H9 (cell line): ENCODE measurements at regions not wholly inside any gene's neighbourhood (a gene's known extent, or its start where the extent isn't known, plus 50 kb on each side); places are given as distances from the start of the nearest gene placed in this dataset.
"Not testable (repeated sequence)": the region's sequence is repeated elsewhere in the genome, so short reads cannot be mapped to it uniquely, and the experiment has no call there.

Experiments
- DNase-seq: peaks from one replicate; pipeline ENCODE4 v3.0.0-alpha.2; 2017
- H2AFZ ChIP-seq: one replicate; pipeline ENCODE4 v1.6.1; 2013; ENCODE audit warnings: mild to moderate bottlenecking, low read length, control low read depth, moderate library complexity
- H2AK5ac ChIP-seq: 2 replicates; pipeline ENCODE4 v1.6.1; 2013; ENCODE audit warnings: low read length, control low read depth, mixed read lengths; ENCODE audit not compliant: insufficient read length
- H2BK120ac ChIP-seq: one replicate; pipeline ENCODE4 v1.6.1; 2013; ENCODE audit warnings: low read depth, mild to moderate bottlenecking, low read length, control low read depth, inconsistent platforms; ENCODE audit not compliant: poor library complexity, severe bottlenecking
- H2BK12ac ChIP-seq: 2 replicates; pipeline ENCODE4 v1.6.1; 2013; ENCODE audit warnings: low read length, control low read depth, mixed read lengths, low read depth; ENCODE audit not compliant: insufficient read length
- H2BK15ac ChIP-seq: 2 replicates; pipeline ENCODE4 v1.6.1; 2013; ENCODE audit warnings: low read depth, low read length, control low read depth
- H2BK20ac ChIP-seq: one replicate; pipeline ENCODE4 v1.6.1; 2013; ENCODE audit warnings: low read depth, mild to moderate bottlenecking, low read length, control low read depth, inconsistent platforms; ENCODE audit not compliant: poor library complexity, severe bottlenecking
- H2BK5ac ChIP-seq: 2 replicates; pipeline ENCODE4 v1.6.1; 2013; ENCODE audit warnings: low read length, control low read depth, mixed read lengths; ENCODE audit not compliant: insufficient read length
- H3K14ac ChIP-seq: 2 replicates; pipeline ENCODE4 v1.6.1; 2013; ENCODE audit warnings: low read length, control low read depth; ENCODE audit not compliant: insufficient read depth
- H3K18ac ChIP-seq: 2 replicates; pipeline ENCODE4 v1.6.1; 2013; ENCODE audit warnings: low read depth, mild to moderate bottlenecking, mixed read lengths, low read length, control low read depth; ENCODE audit not compliant: insufficient read length
- H3K23ac ChIP-seq: 2 replicates; pipeline ENCODE4 v1.6.1; 2013; ENCODE audit warnings: low read length, control low read depth, mixed read lengths, low read depth; ENCODE audit not compliant: insufficient read length
- H3K23me2 ChIP-seq: 2 replicates; pipeline ENCODE4 v1.6.1; 2013; ENCODE audit warnings: low read depth, mild to moderate bottlenecking, mixed read lengths, low read length, control low read depth; ENCODE audit not compliant: insufficient read length, poor library complexity, severe bottlenecking
- H3K27ac ChIP-seq: 2 replicates; pipeline ENCODE4 v1.5.1; 2013; ENCODE audit warnings: low read length, control low read depth, mixed read lengths, low read depth; ENCODE audit not compliant: insufficient read length
- H3K27me3 ChIP-seq: 2 replicates; pipeline ENCODE4 v1.6.1; 2013; ENCODE audit warnings: low read length, control low read depth, inconsistent platforms; ENCODE audit not compliant: insufficient read depth
- H3K4ac ChIP-seq: 2 replicates; pipeline ENCODE4 v1.6.1; 2013; ENCODE audit warnings: low read depth, mild to moderate bottlenecking, control low read depth, inconsistent platforms, low read length, moderate library complexity
- H3K4me1 ChIP-seq: 2 replicates; pipeline ENCODE4 v1.6.1; 2013; ENCODE audit warnings: low read length, control low read depth, inconsistent platforms; ENCODE audit not compliant: insufficient read depth
- H3K4me2 ChIP-seq: 2 replicates; pipeline ENCODE4 v1.6.1; 2013; ENCODE audit warnings: low read length, control low read depth, mixed read lengths; ENCODE audit not compliant: insufficient read length, insufficient read depth
- H3K56ac ChIP-seq: 2 replicates; pipeline ENCODE4 v1.6.1; 2013; ENCODE audit warnings: low read depth, mild to moderate bottlenecking, mixed read lengths, low read length, control low read depth; ENCODE audit not compliant: insufficient read length
- H3K79me1 ChIP-seq: 2 replicates; pipeline ENCODE4 v1.6.1; 2013; ENCODE audit warnings: low read depth, mild to moderate bottlenecking, moderate library complexity, low read length, control low read depth, inconsistent platforms; ENCODE audit not compliant: insufficient read depth, poor library complexity, severe bottlenecking
- H3K79me2 ChIP-seq: 2 replicates; pipeline ENCODE4 v1.6.1; 2013; ENCODE audit warnings: low read length, control low read depth, inconsistent platforms; ENCODE audit not compliant: insufficient read depth
- H3K9ac ChIP-seq: 2 replicates; pipeline ENCODE4 v1.6.1; 2013; ENCODE audit warnings: low read length, control low read depth, mixed read lengths; ENCODE audit not compliant: insufficient read length; ENCODE audit errors: extremely low read depth
- H3K9me3 ChIP-seq: one replicate; pipeline ENCODE4 v1.6.1; 2013; ENCODE audit warnings: low read depth, low read length, inconsistent platforms; ENCODE audit not compliant: control insufficient read depth
- H3T11ph ChIP-seq: one replicate; pipeline ENCODE4 v1.6.1; 2013; ENCODE audit warnings: mild to moderate bottlenecking, low read length, control low read depth, inconsistent platforms
- H4K20me1 ChIP-seq: one replicate; pipeline ENCODE4 v1.6.1; 2013; ENCODE audit not compliant: control insufficient read depth, insufficient read length, insufficient read depth
- H4K5ac ChIP-seq: 2 replicates; pipeline ENCODE4 v1.6.1; 2013; ENCODE audit warnings: low read depth, mild to moderate bottlenecking, mixed read lengths, low read length, control low read depth; ENCODE audit not compliant: insufficient read length
- H4K8ac ChIP-seq: replicated peaks from 2 replicates; pipeline ENCODE4 v1.6.1; 2013; ENCODE audit warnings: low read length, control low read depth, mixed read lengths, low read depth; ENCODE audit not compliant: insufficient read length
- H4K91ac ChIP-seq: 2 replicates; pipeline ENCODE4 v1.6.1; 2013; ENCODE audit warnings: low read depth, mild to moderate bottlenecking, moderate library complexity, mixed read lengths, low read length, control low read depth; ENCODE audit not compliant: insufficient read length
- H3K27ac Mint-ChIP-seq, 3 experiments: 2 replicates in 2 of 3; 3 replicates in 1 of 3; pipeline ENCODE4 v1.8.0; 2020 to 2021; ENCODE audit warnings: mixed read lengths in 3 of 3, mild to moderate bottlenecking in 1 of 3, moderate library complexity in 1 of 3
- H3K27me3 Mint-ChIP-seq: 2 replicates; pipeline ENCODE4 v1.8.0; 2021; ENCODE audit warnings: low read depth, mild to moderate bottlenecking, moderate library complexity, mixed read lengths
- H3K36me3 Mint-ChIP-seq, 3 experiments: 2 replicates in 2 of 3; 3 replicates in 1 of 3; pipeline ENCODE4 v1.8.0; 2020 to 2021; ENCODE audit warnings: low read depth in 3 of 3, mixed read lengths in 3 of 3; ENCODE audit not compliant: insufficient read depth in 1 of 3
- H3K4me1 Mint-ChIP-seq, 2 experiments: 2 replicates each; pipeline ENCODE4 v1.8.0; 2020; ENCODE audit warnings: mixed read lengths in 2 of 2
- H3K4me3 Mint-ChIP-seq, 2 experiments: 2 replicates in 1 of 2; 3 replicates in 1 of 2; pipeline ENCODE4 v1.8.0; 2020 to 2021; ENCODE audit warnings: mild to moderate bottlenecking in 2 of 2, mixed read lengths in 2 of 2, moderate library complexity in 1 of 2
- H3K9me3 Mint-ChIP-seq, 2 experiments: 2 replicates in 1 of 2; 3 replicates in 1 of 2; pipeline ENCODE4 v1.8.0; 2020; ENCODE audit warnings: mild to moderate bottlenecking in 2 of 2, mixed read lengths in 2 of 2, moderate library complexity in 1 of 2
- WGBS: extraction: QIAGEN DNeasy Blood & Tissue Kit; methylation state at CpG from one replicate; pipeline ENCODE4 v1.1.7; 2013; ENCODE audit warnings: missing lambda C conversion rate, low lambda C conversion rate, mixed read lengths; ENCODE audit not compliant: insufficient read length; ENCODE audit errors: extremely low coverage; 5-methylcytosine and 5-hydroxymethylcytosine counted together

DNA sequence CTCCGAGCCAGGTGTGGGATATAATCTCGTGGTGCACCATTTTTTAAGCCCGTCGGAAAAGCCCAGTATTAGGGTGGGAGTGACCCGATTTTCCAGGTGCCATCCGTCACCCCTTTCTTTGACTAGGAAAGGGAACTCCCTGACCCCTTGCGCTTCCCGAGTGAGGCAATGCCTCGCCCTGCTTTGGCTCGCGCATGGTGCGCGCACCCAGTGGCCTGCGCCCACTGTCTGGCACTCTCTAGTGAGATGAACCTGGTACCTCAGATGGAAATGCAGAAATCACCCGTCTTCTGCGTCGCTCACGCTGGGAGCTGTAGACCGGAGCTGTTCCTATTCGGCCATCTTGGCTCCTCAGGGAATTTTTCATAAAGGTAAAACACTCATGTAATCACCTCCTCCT, 63.9 kb downstream of the RWDD3 start:
- H4K8ac ChIP-seq, H3K4me2 ChIP-seq, H3K23me2 ChIP-seq, H2BK15ac ChIP-seq, H3K56ac ChIP-seq, H3K18ac ChIP-seq, H3T11ph ChIP-seq, H2AFZ ChIP-seq, H3K27me3 ChIP-seq, H4K91ac ChIP-seq, H3K4me1 Mint-ChIP-seq, H3K4me3 Mint-ChIP-seq, H3K27ac ChIP-seq, H3K9ac ChIP-seq, H3K9me3 ChIP-seq, H4K5ac ChIP-seq, H3K14ac ChIP-seq, H3K4ac ChIP-seq, H2BK120ac ChIP-seq, H3K27me3 Mint-ChIP-seq, H4K20me1 ChIP-seq, H2AK5ac ChIP-seq, H2BK5ac ChIP-seq, DNase-seq, H3K79me2 ChIP-seq, H3K79me1 ChIP-seq, H2BK12ac ChIP-seq, H3K23ac ChIP-seq, H2BK20ac ChIP-seq, H3K4me1 ChIP-seq: not testable (repeated sequence)
- Mint-ChIP-seq H3K9me3 (peaks cover 2 to 12% of the 10 kb centered on the region in 2 experiments; a peak in 4 of 5 replicates), H3K27ac (peak overlapping the region in 2 of 3 experiments; percentile 83 to 92; a peak in 4 of 7 replicates), H3K36me3 (peaks cover 3 to 19% (median 4%) of the 10 kb centered on the region in 3 experiments; a peak in 5 of 7 replicates)
- WGBS = no CpG with 5 or more reads among the region's 20 CpGs
